ENCODE measurements at regions not wholly inside any gene's neighbourhood (a gene's known extent, or its start where the extent isn't known, plus 50 kb on each side); places are given as distances from the start of the nearest gene placed in this dataset.

- no peak overlapping the region for H3K27ac ChIP-seq (ENCODE audit: low read depth, low read length)
- no peaks in the 10 kb centered on the region for H3F3A ChIP-seq (ENCODE audit: control insufficient read depth, insufficient read depth)
- H3K4me3 ChIP-seq (ENCODE audit: low read length), result no peak overlapping the region
- H3K4me2 ChIP-seq (ENCODE audit: low read length), result no peak overlapping the region
- H3K36me3 ChIP-seq (ENCODE audit: control insufficient read depth, low read length), result no peaks in the 10 kb centered on the region
- H3K27me3 ChIP-seq (ENCODE audit: control insufficient read depth, low read length), result no peaks in the 10 kb centered on the region; the same call in 1 of the 2 replicates
- no peaks in the 10 kb centered on the region for H3K79me2 ChIP-seq (ENCODE audit: control insufficient read depth, low read length)
- H3K4me1 ChIP-seq (ENCODE audit: control insufficient read depth, low read length), result no peaks in the 10 kb centered on the region
- no peak for TF ChIP-seq EZH2phosphoT487 (IDR thresholded peaks at IDR 0.05; ENCODE audit: borderline replicate concordance, low read length)
- TF ChIP-seq, protein P1, sequence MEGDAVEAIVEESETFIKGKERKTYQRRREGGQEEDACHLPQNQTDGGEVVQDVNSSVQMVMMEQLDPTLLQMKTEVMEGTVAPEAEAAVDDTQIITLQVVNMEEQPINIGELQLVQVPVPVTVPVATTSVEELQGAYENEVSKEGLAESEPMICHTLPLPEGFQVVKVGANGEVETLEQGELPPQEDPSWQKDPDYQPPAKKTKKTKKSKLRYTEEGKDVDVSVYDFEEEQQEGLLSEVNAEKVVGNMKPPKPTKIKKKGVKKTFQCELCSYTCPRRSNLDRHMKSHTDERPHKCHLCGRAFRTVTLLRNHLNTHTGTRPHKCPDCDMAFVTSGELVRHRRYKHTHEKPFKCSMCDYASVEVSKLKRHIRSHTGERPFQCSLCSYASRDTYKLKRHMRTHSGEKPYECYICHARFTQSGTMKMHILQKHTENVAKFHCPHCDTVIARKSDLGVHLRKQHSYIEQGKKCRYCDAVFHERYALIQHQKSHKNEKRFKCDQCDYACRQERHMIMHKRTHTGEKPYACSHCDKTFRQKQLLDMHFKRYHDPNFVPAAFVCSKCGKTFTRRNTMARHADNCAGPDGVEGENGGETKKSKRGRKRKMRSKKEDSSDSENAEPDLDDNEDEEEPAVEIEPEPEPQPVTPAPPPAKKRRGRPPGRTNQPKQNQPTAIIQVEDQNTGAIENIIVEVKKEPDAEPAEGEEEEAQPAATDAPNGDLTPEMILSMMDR (IDR thresholded peaks at IDR 0.05; ENCODE audit: low read depth, low read length, poor library complexity, severe bottlenecking), result no peak
- no peaks in the 10 kb centered on the region for H4K20me1 ChIP-seq (ENCODE audit: control insufficient read depth, insufficient read depth, low read depth, low read length)
- H3K9me2 ChIP-seq (replicated peaks; ENCODE audit: control insufficient read depth, low read length), result no peaks in the 10 kb centered on the region
- no peaks in the 10 kb centered on the region for H3K9me3 ChIP-seq (ENCODE audit: control insufficient read depth, insufficient read depth, low read length)
These were observed 164.0 kb upstream of the MAF start for GRCh38 chr16:79764415-79765110.

GRCh38 chr16:79762217-79762616 lies 161.7 kb upstream of the MAF start:
- Histone ChIP-seq H3F3A (ENCODE audit: control insufficient read depth, insufficient read depth) (no peaks in the 10 kb centered on the region), H3K9me2 (replicated peaks; ENCODE audit: control insufficient read depth, low read length) (no peaks in the 10 kb centered on the region), H3K9me3 (ENCODE audit: control insufficient read depth, insufficient read depth, low read length) (no peaks in the 10 kb centered on the region), H3K27ac (ENCODE audit: low read depth, low read length) (no peak overlapping the region), H4K20me1 (ENCODE audit: control insufficient read depth, insufficient read depth, low read depth, low read length) (no peaks in the 10 kb centered on the region), H3K4me1 (ENCODE audit: control insufficient read depth, low read length) (no peaks in the 10 kb centered on the region), H3K27me3 (ENCODE audit: control insufficient read depth, low read length) (no peaks in the 10 kb centered on the region), H3K4me3 (ENCODE audit: low read length) (no peak overlapping the region), H3K79me2 (ENCODE audit: control insufficient read depth, low read length) (no peaks in the 10 kb centered on the region), H3K36me3 (ENCODE audit: control insufficient read depth, low read length) (no peaks in the 10 kb centered on the region), H3K4me2 (ENCODE audit: low read length) (no peak overlapping the region)
- TF ChIP-seq EZH2phosphoT487 (IDR thresholded peaks at IDR 0.05; ENCODE audit: borderline replicate concordance, low read length), result no peak
- TF ChIP-seq, protein P1 (IDR thresholded peaks at IDR 0.05; ENCODE audit: low read depth, low read length, poor library complexity, severe bottlenecking), result no peak

DNA sequence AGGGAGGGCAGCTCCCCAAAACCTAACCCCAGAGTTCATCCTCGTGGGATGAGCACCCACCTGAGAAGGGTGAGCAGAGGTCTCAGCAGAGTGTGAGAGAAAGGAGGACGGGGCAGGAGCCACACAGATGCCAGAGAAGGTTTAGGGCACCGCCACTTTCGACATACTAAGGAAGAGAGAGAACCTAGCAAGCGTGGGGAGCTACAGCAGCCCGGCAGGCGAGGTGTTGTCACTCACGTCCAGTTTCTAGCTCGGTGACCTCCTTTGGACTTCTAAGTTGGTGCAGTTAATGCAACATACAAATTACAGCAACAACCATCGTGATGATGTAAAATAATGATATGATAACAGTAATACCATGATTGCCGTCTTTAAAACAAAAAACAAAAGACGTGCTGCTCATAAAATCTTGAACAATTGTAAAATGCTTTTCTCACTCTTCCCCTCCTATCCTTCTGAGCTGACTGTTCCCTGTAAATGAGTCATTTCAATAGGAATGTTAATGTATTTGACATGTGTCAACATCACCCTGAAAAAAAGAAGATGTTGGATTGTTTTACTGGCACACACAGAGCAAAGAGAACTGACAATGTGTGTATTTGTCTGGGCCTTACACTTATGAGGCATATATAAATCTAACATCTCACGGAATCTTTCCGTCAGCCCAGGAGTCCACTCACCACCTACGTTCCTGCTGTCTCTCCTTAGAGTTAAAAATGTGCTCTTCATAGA lies 158.2 kb upstream of the MAF start:
- Histone ChIP-seq H3K4me1 (ENCODE audit: control insufficient read depth, low read length) (no peaks in the 10 kb centered on the region), H3F3A (ENCODE audit: control insufficient read depth, insufficient read depth) (no peaks in the 10 kb centered on the region), H3K36me3 (ENCODE audit: control insufficient read depth, low read length) (no peaks in the 10 kb centered on the region), H3K4me3 (ENCODE audit: low read length) (no peak overlapping the region), H3K4me2 (ENCODE audit: low read length) (no peak overlapping the region), H4K20me1 (ENCODE audit: control insufficient read depth, insufficient read depth, low read depth, low read length) (no peaks in the 10 kb centered on the region), H3K9me2 (replicated peaks; ENCODE audit: control insufficient read depth, low read length) (no peaks in the 10 kb centered on the region), H3K9me3 (ENCODE audit: control insufficient read depth, insufficient read depth, low read length) (no peaks in the 10 kb centered on the region), H3K79me2 (ENCODE audit: control insufficient read depth, low read length) (no peaks in the 10 kb centered on the region), H3K27me3 (ENCODE audit: control insufficient read depth, low read length) (no peaks in the 10 kb centered on the region), H3K27ac (ENCODE audit: low read depth, low read length) (no peak overlapping the region)
- TF ChIP-seq, protein P1 (IDR thresholded peaks at IDR 0.05; ENCODE audit: low read depth, low read length, poor library complexity, severe bottlenecking), result no peak
- no peak for TF ChIP-seq EZH2phosphoT487 (IDR thresholded peaks at IDR 0.05; ENCODE audit: borderline replicate concordance, low read length)

Measured in DOHH2 (cell line).